ENCODE measurements at regions not wholly inside any gene's neighbourhood (a gene's known extent, or its start where the extent isn't known, plus 50 kb on each side); places are given as distances from the start of the nearest gene placed in this dataset.

- DNase-seq (ENCODE audit: low read depth) = no peak
- H3K4me3 ChIP-seq (ENCODE audit: control insufficient read depth, low read depth, low read length) = no peak overlapping the region
- TF ChIP-seq CTCF (IDR thresholded peaks at IDR 0.05; ENCODE audit: control insufficient read depth, insufficient read depth, low read depth, low read length, missing control alignments) = no peak
These were observed 93.2 kb downstream of the MRPL36 start for GRCh38 chr5:1706428-1706827.

- no peak for TF ChIP-seq CTCF (IDR thresholded peaks at IDR 0.05; ENCODE audit: control insufficient read depth, insufficient read depth, low read depth, low read length, missing control alignments)
- no peak for DNase-seq (ENCODE audit: low read depth)
- H3K4me3 ChIP-seq (ENCODE audit: control insufficient read depth, low read depth, low read length) = no peak overlapping the region
These were observed 93.6 kb downstream of the MRPL36 start for GRCh38 chr5:1706021-1706420.

GRCh38 chr5:1704676-1705075, 95.0 kb downstream of the MRPL36 start:
- no peak for DNase-seq (ENCODE audit: low read depth)
- TF ChIP-seq CTCF (IDR thresholded peaks at IDR 0.05; ENCODE audit: control insufficient read depth, insufficient read depth, low read depth, low read length, missing control alignments) = no peak
- no peak overlapping the region for H3K4me3 ChIP-seq (ENCODE audit: control insufficient read depth, low read depth, low read length)

- H3K4me3 ChIP-seq (ENCODE audit: control insufficient read depth, low read depth, low read length) = no peak overlapping the region
These were observed 95.4 kb downstream of the MRPL36 start for GRCh38 chr5:1704266-1704665.

GRCh38 chr5:1703352-1704050, 96.1 kb downstream of the MRPL36 start:
- no peak for DNase-seq (ENCODE audit: low read depth)
- TF ChIP-seq CTCF (IDR thresholded peaks at IDR 0.05; ENCODE audit: control insufficient read depth, insufficient read depth, low read depth, low read length, missing control alignments) = no peak

More at GRCh38 chr5:1704266-1704665, 95.4 kb downstream of the MRPL36 start:
- no peak for TF ChIP-seq CTCF (IDR thresholded peaks at IDR 0.05; ENCODE audit: control insufficient read depth, insufficient read depth, low read depth, low read length, missing control alignments)
- no peak for DNase-seq (ENCODE audit: low read depth)

GRCh38 chr5:1702318-1702717, 97.3 kb downstream of the MRPL36 start:
- no peak for TF ChIP-seq CTCF (IDR thresholded peaks at IDR 0.05; ENCODE audit: control insufficient read depth, insufficient read depth, low read depth, low read length, missing control alignments)
- H3K4me3 ChIP-seq (ENCODE audit: control insufficient read depth, low read depth, low read length) = no peak overlapping the region
- no peak for DNase-seq (ENCODE audit: low read depth)

More at GRCh38 chr5:1703352-1704050, 96.1 kb downstream of the MRPL36 start:
- H3K4me3 ChIP-seq (ENCODE audit: control insufficient read depth, low read depth, low read length) = no peak overlapping the region

Measured in AG09309 (cell line).